Stomach (tissue), 8 donors: ENCODE measurements at regions not wholly inside any gene's neighbourhood (a gene's known extent, or its start where the extent isn't known, plus 50 kb on each side); places are given as distances from the start of the nearest gene placed in this dataset.

Source experiments
- DNase-seq, 2 donors: peaks; one replicate each; pipeline versions ENCODE4 v3.0.0 to v3.0.0-alpha.2; 2013 to 2019
- H3K27ac ChIP-seq, 5 donors: fragments of 200-600 bp in 4 of 5; sonication (generic) in 4 of 5; one replicate each; pipeline ENCODE4 v1.5.1; 2013 to 2019; ENCODE audit warnings: mild to moderate bottlenecking in 1 of 5, moderate library complexity in 1 of 5
- H3K27me3 ChIP-seq, 3 donors: fragments of 200-600 bp; sonication (generic); one replicate each; pipeline ENCODE4 v1.5.1; 2017 to 2019; ENCODE audit warnings: mixed run types in 1 of 3
- H3K36me3 ChIP-seq, 4 donors: fragments of 200-600 bp; sonication (generic); 1 replicate in 3 of 4; 2 replicates in 1 of 4; pipeline ENCODE4 v1.5.1; 2016 to 2019
- H3K4me1 ChIP-seq, 4 donors: fragments of 200-600 bp; sonication (generic); one replicate each; pipeline ENCODE4 v1.5.1; 2016 to 2019
- H3K4me3 ChIP-seq, 4 donors: fragments of 200-600 bp; sonication (generic) in 3 of 4; one replicate each; pipeline ENCODE4 v1.5.1; 2016 to 2019; ENCODE audit warnings: mild to moderate bottlenecking in 1 of 4
- H3K9me3 ChIP-seq, 4 donors: fragments of 200-600 bp; sonication (generic); one replicate each; pipeline ENCODE4 v1.5.1; 2016 to 2019
- EP300 ChIP-seq: sonication (generic); formaldehyde crosslinking; IDR thresholded peaks from one replicate; pipeline ENCODE4 v1.6.1; 2017; ENCODE audit warnings: antibody characterized with exemption
- POLR2A ChIP-seq, 4 donors: fragments of 450-650 bp; IDR thresholded peaks; one replicate each; pipeline ENCODE4 v1.6.1; 2016; ENCODE audit warnings: antibody characterized with exemption in 4 of 4, control low read depth in 2 of 4, mild to moderate bottlenecking in 1 of 4, moderate library complexity in 1 of 4
- POLR2AphosphoS5 ChIP-seq, 3 donors: sonication (generic); formaldehyde crosslinking; IDR thresholded peaks; one replicate each; pipeline ENCODE4 v1.6.1; 2016; ENCODE audit warnings: antibody characterized with exemption in 3 of 3
- WGBS, 5 donors: extraction: QIAGEN DNeasy Blood & Tissue Kit in 3 of 5; methylation state at CpG; one replicate each; pipeline versions ENCODE4 v1.1.5 to v1.1.7; 2013 to 2018; 5-methylcytosine and 5-hydroxymethylcytosine counted together
- intact Hi-C: fragments of 100-400 bp; cut with DNase I; formaldehyde crosslinking; loops from one replicate; pipeline ENCODE4 v1.15.1; 2023; ENCODE audit warnings: low total_unique reads
- TF ChIP-seq, protein P1 (sequence below), 7 experiments: fragments of 450-650 bp in 4 of 7; fragments of 200-600 bp in 3 of 7; sonication (generic) in 3 of 7; IDR thresholded peaks; one replicate each; pipeline ENCODE4 v1.5.1; 2016 to 2019; ENCODE audit warnings: antibody characterized with exemption in 7 of 7, control low read depth in 2 of 7, mild to moderate bottlenecking in 1 of 7
- donor health status: healthy with polysubstance abuse.
- donor health status: Bipolar disorder and iron deficiency.
- donor health status: healthy.

DNA sequence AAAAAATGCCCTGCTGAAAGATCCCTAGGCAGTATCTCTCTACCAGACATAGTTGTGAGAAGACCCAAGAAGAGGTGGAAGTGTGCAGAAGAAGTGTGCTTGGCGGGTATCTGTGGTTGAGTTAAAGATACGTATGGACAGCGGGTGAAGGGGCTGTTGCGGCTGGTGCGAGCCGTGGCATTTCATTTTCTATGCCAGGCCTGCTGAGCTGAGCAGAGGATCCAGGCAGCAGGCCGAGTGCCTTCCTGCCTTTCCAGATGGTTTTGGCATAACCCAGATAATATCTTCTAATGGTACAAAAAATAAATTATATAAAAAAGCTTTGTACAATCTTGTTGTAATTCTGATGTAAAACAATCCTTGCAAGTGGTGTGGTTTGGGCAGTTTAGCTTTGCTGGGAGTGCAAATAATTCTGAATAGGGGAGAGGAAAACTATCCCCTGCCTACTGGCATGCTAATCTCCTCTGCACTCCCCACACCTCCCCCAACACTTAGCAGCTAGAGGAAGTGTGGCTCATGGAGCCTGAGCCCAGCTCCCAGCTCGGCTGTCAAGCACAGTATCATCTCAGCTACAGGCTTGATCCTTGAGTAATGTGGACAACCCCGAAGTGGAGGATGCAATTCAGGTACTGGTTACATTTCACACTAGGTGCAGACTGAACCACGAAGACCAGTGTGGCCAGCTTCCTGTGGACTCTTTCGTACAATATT, 168.9 kb downstream of the VRK1 start:
- H3K4me1 ChIP-seq: no peaks in the 10 kb centered on the region
- no peak overlapping the region for H3K27ac ChIP-seq
- H3K4me3 ChIP-seq: no peak overlapping the region
- no peak for TF ChIP-seq EP300
- TF ChIP-seq POLR2A (IDR thresholded peaks at IDR 0.05): no peak
- no peak for TF ChIP-seq POLR2AphosphoS5 (IDR thresholded peaks at IDR 0.05)
- TF ChIP-seq, protein P1, sequence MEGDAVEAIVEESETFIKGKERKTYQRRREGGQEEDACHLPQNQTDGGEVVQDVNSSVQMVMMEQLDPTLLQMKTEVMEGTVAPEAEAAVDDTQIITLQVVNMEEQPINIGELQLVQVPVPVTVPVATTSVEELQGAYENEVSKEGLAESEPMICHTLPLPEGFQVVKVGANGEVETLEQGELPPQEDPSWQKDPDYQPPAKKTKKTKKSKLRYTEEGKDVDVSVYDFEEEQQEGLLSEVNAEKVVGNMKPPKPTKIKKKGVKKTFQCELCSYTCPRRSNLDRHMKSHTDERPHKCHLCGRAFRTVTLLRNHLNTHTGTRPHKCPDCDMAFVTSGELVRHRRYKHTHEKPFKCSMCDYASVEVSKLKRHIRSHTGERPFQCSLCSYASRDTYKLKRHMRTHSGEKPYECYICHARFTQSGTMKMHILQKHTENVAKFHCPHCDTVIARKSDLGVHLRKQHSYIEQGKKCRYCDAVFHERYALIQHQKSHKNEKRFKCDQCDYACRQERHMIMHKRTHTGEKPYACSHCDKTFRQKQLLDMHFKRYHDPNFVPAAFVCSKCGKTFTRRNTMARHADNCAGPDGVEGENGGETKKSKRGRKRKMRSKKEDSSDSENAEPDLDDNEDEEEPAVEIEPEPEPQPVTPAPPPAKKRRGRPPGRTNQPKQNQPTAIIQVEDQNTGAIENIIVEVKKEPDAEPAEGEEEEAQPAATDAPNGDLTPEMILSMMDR (IDR thresholded peaks at IDR 0.05): no peak
- H3K9me3 ChIP-seq: peaks cover 0 to 55% (median 26%) of the 10 kb centered on the region in 4 donors
- no peaks in the 10 kb centered on the region for H3K27me3 ChIP-seq
- DNase-seq: no peak
- WGBS, 5 donors: 80 to 83% (median 82%) methylated on average over 11 of the region's 11 CpGs
- intact Hi-C loops: no loop called here
- no peaks in the 10 kb centered on the region for H3K36me3 ChIP-seq

DNA sequence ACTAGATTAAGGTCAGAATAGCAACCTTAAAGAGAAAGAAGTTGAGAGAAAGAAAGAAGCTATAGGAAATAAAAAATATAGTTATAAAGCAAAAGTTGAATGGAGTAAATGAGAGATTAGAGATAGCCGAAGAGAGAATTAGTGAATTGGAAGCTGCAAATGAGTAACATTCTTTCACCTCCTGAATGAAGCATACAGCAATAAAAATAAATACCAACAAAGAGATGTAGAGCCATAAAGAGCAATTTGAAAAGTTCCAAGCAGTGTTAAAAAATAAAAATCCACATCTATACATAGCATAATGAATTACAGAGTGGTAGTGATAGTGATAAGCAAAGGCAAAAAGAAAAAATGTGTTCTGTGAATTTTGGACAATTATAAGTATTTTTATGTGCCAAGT, 177.9 kb downstream of the VRK1 start:
- Histone ChIP-seq H3K27me3 (no peaks in the 10 kb centered on the region), H3K27ac (no peak overlapping the region), H3K36me3 (no peaks in the 10 kb centered on the region), H3K4me1 (no peaks in the 10 kb centered on the region), H3K9me3 (peaks cover 0 to 32% (median 29%) of the 10 kb centered on the region in 4 donors), H3K4me3 (no peak overlapping the region)
- intact Hi-C loops: no loop called here
- DNase-seq: no peak
- 91 to 100% (median 100%) methylated on average over 1 of the region's 1 CpG for WGBS, 5 donors
- TF ChIP-seq, protein P1 (IDR thresholded peaks at IDR 0.05): no peak
- no peak for TF ChIP-seq POLR2A (IDR thresholded peaks at IDR 0.05)

DNA sequence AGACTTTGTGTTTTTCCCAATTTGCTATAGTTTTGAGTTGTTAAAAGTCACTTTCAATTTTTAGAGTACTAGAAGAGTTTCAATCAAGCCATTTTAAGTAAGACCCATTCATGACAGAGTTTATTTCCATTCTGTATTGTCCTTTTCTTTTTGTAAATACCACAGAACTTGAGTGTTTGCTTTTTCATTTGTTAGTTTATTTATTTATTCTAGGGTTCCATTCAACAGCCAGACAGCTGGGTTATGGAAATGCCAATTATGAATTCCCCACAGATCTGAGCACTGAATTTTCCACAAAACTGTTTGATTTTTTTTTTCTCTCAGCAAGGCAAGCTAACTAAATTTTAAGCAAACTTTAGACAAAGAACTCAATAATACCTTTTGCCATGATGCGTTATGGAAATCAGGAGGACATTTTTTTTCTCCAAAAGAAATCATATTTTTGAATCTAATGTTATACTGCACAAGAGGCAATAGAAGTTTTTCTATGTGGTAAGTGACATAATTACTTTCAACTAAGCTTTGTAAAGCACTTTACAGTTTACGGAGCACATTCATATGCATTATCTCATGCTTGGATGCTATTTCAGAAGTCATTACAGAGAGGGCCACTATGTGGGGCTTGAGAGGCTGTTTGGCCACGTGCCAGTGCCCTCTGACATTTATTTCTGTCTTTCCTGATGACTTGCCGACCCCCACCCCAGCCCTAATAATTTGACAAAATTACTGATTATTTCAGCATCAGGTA, 181.5 kb downstream of the VRK1 start:
- Histone ChIP-seq H3K9me3 (peaks cover 0 to 23% (median 18%) of the 10 kb centered on the region in 4 donors), H3K4me1 (no peaks in the 10 kb centered on the region), H3K27me3 (no peaks in the 10 kb centered on the region), H3K36me3 (no peaks in the 10 kb centered on the region), H3K4me3 (no peak overlapping the region), H3K27ac (no peak overlapping the region)
- DNase-seq: no peak
- TF ChIP-seq POLR2AphosphoS5 (IDR thresholded peaks at IDR 0.05): no peak
- TF ChIP-seq EP300: no peak
- TF ChIP-seq, protein P1 (IDR thresholded peaks at IDR 0.05): no peak
- TF ChIP-seq POLR2A (IDR thresholded peaks at IDR 0.05): no peak
- intact Hi-C loops: no loop called here
- WGBS, 5 donors: 59 to 63% (median 61%) methylated on average over 4 of the region's 4 CpGs

DNA sequence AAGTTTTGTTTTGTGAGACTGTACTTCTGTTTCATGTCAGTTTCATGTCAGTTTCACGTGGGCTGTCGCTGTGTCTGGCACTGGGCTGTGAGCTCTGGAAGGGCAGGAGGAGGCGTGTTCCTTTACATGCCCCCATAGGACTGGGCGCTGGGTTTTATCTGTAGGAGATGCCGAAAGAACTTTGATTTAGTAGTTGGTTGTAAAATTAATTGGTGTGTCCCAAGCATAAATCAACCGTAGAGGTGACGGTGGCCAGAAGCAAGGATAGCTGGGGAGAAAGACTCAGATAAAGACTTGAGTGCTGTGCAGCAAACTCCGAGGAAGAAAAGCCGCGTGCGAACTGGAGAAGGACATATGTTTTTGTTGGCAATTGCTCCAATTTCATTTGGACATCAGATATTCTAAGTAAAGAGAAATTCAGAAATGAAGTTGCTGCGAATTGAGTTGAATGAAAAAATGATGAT, 182.5 kb downstream of the VRK1 start:
- H3K9me3 ChIP-seq: peaks cover 0 to 13% (median 9%) of the 10 kb centered on the region in 4 donors
- WGBS, 5 donors: 64 to 77% (median 67%) methylated on average over 12 of the region's 12 CpGs
- no peak for DNase-seq
- TF ChIP-seq, protein P1 (IDR thresholded peaks at IDR 0.05): no peak
- TF ChIP-seq POLR2A (IDR thresholded peaks at IDR 0.05) (no peak), POLR2AphosphoS5 (IDR thresholded peaks at IDR 0.05) (no peak), EP300 (no peak)
- H3K36me3 ChIP-seq: no peaks in the 10 kb centered on the region
- intact Hi-C loops: no loop called here
- H3K27ac ChIP-seq: no peak overlapping the region
- H3K4me3 ChIP-seq: no peak overlapping the region
- no peaks in the 10 kb centered on the region for H3K4me1 ChIP-seq
- H3K27me3 ChIP-seq: no peaks in the 10 kb centered on the region
